Endothelial cell of umbilical vein (primary cell): ENCODE measurements at regions not wholly inside any gene's neighbourhood (a gene's known extent, or its start where the extent isn't known, plus 50 kb on each side); places are given as distances from the start of the nearest gene placed in this dataset.

ENCODE experiments used
- CTCF ChIP-seq, 2 donors: IDR thresholded peaks; 1 replicate in 1 of 2; 2 replicates in 1 of 2; pipeline ENCODE4 v1.5.1; 2011; ENCODE audit warnings: low read length in 2 of 2, mild to moderate bottlenecking in 2 of 2, moderate library complexity in 2 of 2, control low read depth in 1 of 2, inconsistent platforms in 1 of 2, low read depth in 1 of 2; ENCODE audit not compliant: insufficient read depth in 1 of 2; ENCODE audit errors: extremely low read depth in 1 of 2
- MAX ChIP-seq: IDR thresholded peaks from 2 replicates; pipeline ENCODE4 v1.6.1; 2011; ENCODE audit not compliant: insufficient read depth, insufficient read length
- POLR2AphosphoS5 ChIP-seq: IDR thresholded peaks from 2 replicates; pipeline ENCODE4 v1.6.1; 2012; ENCODE audit warnings: low read depth, mild to moderate bottlenecking, control low read depth, low read length, moderate library complexity; ENCODE audit not compliant: insufficient read depth

DNA sequence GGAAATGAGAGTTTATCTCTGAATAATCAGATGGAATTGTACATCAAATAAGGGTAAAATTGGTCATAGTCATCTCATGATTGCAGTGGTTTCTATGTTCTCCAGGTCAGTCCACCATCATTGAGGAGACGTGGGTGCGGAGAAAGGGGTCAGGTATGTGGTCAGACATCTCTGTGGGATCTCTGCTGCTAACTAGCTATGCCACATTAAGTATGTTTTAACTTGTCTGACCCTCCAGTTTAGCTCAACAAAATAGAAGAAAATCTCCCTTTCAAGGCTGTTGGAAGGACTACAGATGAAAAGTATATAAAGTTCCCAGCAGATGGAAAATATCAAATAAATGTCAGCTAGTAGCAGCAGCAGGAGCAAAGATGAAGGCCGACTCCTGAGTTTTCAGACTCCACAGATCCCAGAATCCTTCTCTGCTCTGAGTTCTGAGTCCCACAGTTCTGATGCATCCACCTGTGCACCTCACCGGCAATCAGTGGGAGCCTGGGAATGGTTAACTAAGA is 106.6 kb upstream of the CYP1B1 start:
- TF ChIP-seq CTCF (IDR thresholded peaks at IDR 0.05; ENCODE audit: extremely low read depth in 1 of 2, insufficient read depth in 1 of 2, low read depth in 1 of 2, low read length in 2 of 2) (no peak), POLR2AphosphoS5 (no peak), MAX (no peak)
